GM18502 (cell line): ENCODE measurements at regions not wholly inside any gene's neighbourhood (a gene's known extent, or its start where the extent isn't known, plus 50 kb on each side); places are given as distances from the start of the nearest gene placed in this dataset.
"Not testable (repeated sequence)": the region's sequence is repeated elsewhere in the genome, so short reads cannot be mapped to it uniquely, and the experiment has no call there.

ENCODE experiments used
- ATAC-seq: cut with Tn5 transposase; IDR thresholded peaks from one replicate; pipeline ENCODE4 v1.9.1; 2021; ENCODE audit warnings: mild to moderate bottlenecking; ENCODE audit not compliant: unreplicated experiment, poor library complexity

DNA sequence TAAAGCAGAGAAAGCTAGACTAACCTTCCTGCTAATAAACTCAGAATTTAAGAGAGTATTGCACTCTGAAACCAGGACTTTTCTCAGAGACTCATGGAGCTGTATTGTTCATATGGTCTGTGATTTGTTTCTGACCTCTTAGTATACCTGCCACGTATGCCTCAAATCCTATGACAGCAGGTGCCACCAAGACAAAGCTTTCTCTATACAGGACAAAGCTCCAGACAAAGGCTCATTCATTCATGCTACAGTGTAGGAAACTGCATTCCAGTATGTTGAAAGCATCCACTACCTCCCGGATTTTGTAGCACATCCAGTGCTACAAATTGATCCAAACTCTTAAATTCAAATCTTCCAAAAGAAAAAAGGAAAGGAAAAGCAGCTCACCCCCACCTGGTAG is 178.3 kb downstream of the CHIC2 start:
- no peak for ATAC-seq

DNA sequence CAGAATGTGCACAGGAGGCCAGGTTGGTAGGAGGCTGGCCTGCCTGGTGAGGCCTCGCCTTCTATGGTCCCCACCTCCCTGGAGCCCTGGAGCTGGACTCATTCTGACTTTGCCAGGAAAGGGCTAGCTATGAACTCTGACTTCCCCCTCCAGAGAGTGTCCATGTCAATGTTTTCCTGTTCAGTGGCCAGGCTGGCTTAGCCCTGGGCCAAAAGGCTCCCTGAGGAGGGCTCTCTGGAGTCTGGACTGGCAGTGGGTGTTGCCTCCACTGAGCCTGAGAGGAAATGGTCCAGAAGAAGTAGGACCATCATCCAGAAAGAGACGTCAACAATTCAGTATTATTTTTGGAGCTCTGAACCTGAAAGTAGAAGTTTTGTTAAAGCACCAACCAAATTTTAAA is 178.7 kb downstream of the CHIC2 start:
- no peak for ATAC-seq

DNA sequence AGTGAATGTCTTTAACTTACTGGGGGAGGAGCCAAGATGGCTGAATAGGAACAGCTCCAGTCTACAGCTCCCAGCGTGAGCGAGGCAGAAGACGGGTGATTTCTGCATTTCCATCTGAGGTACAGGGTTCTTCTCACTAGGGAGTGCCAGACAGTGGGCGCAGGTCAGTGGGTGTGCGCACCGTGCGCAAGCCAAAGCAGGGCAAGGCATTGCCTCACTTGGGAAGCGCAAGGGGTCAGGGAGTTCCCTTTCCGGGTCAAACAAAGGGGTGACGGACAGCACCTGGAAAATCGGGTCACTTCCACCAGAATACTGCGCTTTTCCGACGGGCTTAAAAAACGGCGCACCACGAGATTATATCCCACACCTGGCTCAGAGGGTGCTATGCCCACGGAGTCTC is 187.3 kb downstream of the CHIC2 start:
- ATAC-seq: not testable (repeated sequence)

DNA sequence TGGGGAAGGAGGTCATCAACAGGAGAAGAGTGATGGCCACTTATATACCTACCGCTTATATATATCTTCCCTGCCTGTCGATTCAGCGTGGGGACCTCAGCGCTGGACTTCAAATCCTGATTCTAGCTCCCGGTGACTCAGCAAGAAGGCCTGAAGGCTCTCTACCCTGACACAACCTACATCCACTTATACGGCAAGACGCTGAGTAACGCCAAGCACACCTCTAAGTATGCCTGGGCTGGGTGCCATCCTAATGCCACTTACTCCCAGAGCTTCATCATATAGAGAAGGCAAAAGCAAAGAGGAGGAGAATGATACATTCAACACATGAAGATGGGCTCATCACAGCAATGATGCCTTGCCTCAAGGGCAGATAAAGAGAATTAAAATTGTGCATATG is 198.3 kb downstream of the CHIC2 start:
- no peak for ATAC-seq

DNA sequence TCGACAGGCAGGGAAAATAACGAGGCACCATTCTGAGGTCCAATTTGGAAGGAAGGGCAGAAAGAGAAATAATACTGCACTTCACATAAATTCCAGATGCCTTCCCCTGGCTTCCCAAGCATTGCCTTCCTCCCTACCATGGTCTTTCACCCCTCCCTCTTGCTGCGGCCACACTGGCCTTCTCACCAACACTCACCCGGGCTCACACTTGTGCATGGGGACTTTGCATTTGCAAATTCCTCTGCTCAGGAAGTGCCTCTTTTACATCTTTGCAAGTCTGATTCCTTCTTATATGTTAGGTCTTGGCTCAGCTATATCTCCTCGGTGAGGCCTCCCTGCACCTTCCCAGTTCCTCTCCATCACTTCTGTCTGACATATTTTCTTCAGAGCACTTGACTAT is 199.4 kb downstream of the CHIC2 start:
- ATAC-seq: no peak

DNA sequence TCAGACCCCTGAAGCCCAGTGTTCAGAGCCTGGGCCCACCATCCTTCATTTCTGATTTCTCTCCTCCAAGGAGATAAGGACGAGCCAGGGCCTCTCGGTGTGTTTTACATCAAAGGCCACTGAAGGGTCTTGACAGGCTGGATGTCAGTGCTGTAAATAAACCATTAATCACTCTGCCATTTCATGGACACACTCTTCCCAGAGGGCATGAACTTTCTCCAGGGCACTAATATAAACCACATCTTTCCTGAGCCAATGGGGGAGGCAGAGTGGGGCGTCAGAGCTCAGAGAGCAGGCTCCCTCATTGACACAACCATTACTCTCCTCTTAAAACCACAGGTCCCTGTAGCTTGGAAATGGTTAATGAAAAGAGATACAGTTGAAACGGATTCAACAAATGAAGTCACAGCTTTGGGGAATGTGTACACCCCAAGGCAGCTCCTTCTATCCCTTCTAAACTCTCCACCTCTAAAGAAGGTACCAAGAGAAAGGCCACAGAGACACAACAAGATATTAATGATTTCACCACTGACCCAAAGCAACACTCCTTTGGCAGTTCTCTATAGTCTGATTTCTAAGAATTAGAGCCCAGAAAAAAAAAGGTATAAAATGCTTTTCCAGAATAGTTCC is 200.6 kb downstream of the CHIC2 start:
- no peak for ATAC-seq

DNA sequence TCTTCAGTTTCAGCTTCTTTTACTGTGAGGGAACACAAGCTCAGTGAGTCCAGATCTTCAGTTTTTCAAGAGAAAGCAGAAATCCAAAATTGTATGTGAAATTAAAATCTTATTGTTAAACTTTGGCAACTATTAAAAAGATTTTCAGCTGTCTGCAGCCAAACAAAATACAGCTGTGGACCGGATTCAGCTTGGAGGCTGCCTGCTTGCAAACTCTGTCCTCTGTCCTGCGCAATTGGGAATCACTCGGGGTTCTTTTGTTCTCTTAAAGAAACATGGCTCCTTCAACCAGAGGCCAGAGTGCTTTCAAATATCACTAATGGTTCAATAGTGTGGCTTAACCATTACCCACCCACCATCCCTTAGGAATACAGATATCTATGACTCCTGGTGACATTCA is 201.2 kb downstream of the CHIC2 start:
- ATAC-seq: no peak

DNA sequence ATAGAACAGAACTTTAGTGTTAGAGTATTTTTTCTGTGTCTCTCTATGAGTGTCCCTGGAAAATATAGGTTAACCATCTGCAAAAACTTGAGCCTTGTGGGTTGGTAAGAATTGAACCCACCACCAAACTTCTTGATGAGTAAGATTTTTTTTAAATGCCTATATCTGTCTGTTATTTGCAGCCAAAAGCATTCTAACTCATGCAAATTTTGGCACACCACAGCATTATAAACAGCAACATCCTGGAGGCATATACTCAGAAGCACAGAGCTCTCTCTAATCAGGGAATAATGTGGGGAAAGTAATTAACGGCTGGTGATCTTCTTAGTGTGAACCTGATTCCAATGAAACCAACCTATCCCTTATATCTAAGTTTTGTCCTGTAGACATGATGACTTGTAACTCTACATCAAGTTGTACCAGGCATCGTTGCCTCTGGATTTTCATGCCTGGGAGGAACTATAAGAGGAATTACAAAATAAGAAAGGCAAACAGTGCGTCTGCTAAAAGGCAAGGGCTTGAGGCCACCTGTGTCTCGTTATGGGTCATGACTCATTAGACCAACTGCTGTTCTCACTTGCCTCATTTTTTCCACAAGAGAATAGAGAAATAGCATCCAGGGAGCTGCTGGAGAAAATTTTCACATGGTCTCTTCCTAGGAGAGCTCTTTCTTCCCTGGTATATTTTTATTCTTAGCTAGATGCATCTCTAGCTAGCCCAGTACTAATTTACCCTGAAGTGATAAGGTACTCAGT is 202.4 kb downstream of the CHIC2 start:
- no peak for ATAC-seq

DNA sequence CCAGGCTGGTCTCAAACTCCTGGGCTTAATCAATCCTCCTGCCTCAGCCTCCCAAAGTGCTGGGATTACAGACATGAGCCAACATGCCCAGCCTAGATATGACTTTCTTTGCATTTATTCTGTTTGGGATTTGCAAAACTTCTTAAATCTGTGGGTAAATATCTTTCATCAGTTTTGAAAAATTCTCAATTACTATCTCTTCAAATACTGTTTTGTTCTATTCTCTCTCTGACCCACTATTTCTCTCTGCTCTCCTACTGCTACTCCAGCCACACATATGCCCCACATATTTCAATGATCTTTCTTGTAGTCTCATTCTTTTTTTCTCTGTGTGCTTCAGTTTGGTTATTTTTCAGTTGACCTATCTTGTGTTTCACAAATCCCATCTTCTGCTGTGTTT is 205.1 kb downstream of the CHIC2 start:
- ATAC-seq: no peak

DNA sequence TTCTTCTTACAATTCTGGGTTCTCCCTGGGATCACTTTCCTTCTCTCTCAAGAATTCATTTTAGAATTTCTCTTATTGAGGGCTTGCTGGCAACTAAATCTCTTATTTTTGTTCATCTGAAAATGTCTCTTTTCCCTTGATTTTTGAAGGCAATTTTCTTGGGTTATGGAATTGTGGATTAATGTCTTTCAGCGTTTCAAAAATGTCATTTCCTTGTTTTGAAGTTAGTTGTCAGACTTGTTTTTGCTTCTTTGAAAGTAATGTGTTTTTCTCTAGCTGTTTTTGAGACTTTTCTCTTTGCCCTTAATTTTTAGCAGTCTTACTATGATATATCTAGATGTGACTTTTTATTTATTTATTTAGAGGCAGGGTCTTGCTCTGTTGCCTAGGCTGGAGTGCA is 205.7 kb downstream of the CHIC2 start:
- no peak for ATAC-seq

DNA sequence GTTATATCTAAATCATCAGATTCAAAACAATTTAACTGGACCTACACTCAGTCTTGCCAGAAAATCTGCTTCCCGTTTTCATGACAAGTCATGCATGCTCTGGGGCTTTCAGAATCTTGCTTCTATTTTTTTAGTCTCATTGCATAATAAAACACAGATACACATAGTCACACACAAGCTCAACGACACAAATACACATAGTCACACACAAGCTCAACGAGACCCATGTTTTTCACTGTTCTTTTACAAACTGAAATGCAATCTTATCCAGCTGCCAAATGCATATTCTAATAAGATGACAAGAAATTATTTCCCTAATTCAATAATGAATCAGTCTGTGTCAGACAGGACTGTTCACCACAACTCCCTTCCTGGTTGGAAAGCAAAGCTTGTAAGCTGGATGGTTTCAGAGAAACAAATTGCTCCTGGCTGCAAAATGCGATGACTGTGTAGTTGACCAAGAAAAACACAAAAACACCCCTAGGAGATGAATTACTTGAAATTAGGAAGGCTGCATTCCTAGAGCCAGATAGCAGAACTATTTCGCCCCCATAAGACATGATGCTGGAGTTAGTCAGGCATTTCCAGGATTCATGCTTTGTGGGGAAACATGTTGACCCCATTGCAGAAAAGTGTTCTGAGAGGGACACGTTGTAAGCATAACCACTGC is 208.7 kb downstream of the CHIC2 start:
- ATAC-seq: no peak

DNA sequence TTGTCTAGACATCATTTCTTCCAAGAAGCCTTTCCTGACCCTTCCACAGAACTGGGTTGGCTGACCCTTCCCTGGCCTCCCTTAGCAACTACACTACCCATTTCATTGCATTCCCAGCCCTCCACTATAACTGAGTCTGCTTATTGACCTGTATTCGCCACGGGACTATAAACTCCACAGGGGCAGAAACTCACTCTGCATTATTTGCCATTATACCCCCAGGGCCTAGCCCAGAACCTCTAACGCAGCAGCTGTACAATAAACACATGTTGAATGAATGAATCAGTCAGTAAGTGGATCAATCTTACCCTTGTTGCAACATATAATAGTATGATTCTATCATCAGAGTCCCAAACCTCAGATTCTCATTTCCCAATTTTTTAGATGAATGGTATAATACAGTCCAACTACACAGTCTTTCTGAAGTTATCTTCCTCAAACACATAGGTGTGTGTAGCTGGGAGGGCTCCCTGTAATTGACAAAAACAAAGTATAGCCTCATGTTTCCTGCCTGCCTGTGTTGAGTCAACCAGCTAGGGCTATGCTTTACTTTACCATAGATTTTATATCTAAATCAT is 209.3 kb downstream of the CHIC2 start:
- no peak for ATAC-seq

DNA sequence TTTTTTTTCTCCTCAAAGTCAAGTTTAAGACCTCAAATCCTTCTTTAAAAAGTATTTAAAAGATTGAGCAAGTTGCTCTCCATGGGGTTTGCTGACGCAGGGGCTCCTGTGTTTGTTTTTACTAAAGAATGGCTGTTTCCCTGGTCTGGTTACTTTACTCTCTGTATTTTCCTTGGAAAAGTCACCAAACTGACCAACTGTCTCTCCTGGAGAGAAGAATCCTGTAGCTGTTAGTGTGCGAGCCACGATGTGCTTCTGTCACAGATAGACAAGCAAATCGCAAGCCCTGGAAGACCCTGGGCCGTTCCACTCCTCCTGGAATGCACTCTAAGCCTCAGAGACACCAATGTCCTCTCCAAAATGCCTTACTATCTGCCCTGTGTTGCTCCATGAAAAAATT is 212.1 kb downstream of the CHIC2 start:
- ATAC-seq: no peak

DNA sequence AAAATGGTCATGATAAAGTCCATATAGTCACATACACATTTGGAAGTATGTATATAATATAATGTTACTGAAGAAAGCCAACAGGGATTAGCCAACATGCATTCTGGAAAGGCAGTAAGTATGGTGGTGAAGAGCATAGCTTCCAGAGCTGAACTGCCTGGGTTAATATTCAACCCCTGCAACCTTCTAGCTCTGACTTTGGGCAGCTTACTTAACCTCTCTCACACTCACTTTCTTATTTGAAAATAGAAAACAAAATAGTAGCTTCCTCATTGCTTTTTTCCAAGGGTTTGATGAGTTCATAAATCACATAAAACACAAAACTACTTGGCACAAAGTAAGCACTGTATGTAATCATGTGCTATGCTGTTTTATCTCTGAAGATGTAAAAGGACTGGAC is 216.4 kb downstream of the CHIC2 start:
- ATAC-seq: no peak

DNA sequence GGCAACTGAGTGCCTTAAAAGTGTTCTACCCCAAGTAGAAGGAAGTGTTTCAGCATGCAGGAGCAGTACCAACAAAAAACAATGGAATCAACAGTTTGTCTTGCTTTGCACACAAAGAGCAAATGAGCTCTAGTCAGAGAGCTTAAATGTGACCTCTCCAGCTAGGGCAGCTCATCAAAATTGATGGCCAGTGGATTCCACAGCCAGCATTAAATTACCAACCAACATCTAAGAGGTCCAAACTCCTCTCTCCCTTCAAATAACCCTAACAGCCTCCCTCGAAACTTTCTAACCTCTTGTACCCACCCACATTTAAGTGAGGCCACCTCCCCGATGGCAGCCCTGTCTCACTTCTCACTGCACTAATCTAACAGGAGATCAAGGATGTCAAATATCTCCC is 219.9 kb downstream of the CHIC2 start:
- no peak for ATAC-seq

DNA sequence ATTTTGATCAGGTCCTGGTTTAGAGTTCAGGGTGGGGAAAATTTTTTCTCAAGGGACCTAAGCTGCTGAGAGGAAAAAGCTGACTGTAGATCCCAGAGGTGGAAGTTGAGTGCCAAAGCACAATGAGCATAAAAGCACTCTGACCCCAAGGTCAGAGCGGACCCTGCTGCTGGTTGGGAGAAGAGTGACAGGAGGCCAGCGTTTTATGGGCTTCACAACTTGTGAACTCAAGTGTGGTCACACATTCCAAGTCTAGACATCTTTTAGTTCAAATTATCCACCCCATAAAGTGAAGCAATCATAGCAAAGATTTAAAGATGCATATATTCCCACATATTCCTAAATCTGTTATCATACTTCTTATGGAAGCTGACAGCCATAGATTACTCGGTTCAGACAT is 220.3 kb downstream of the CHIC2 start:
- ATAC-seq: no peak

DNA sequence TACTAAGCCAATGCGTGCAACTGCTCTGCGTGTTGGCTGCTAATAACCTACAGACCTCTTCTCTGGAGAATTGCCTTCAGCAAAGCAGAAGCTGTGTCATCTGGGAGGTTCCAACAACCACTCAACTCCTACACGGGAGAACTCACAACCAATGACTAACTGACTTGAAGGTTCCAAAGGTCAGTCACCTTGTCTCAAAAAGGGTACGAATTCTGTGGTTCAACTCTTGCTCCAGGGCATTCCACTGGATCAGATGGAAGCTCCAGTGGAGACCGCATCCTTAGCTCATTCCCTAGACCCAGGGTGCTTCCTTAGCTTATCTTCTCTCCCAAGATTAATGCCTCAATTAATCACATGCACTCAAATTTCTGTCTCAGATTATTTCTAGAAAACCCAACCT is 222.7 kb downstream of the CHIC2 start:
- ATAC-seq: no peak

DNA sequence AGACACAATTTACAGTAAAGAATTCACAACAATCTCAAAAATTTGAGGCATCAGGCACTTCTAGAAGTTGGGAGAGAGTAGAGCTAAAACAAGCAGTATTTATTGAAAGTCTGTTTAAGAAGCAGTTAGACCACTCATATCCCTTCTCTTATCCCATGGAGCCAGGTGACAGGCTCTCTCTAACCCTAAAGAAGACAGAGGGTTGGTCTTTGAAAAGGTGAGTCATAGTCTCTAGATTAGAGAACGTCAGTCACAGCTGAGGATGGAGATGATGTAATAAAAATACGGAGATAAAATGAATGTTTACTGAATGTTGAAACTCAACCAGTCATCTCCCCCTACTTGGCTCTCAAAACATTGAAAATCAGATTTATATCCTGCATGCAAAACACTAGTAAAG is 223.8 kb downstream of the CHIC2 start:
- ATAC-seq: no peak

DNA sequence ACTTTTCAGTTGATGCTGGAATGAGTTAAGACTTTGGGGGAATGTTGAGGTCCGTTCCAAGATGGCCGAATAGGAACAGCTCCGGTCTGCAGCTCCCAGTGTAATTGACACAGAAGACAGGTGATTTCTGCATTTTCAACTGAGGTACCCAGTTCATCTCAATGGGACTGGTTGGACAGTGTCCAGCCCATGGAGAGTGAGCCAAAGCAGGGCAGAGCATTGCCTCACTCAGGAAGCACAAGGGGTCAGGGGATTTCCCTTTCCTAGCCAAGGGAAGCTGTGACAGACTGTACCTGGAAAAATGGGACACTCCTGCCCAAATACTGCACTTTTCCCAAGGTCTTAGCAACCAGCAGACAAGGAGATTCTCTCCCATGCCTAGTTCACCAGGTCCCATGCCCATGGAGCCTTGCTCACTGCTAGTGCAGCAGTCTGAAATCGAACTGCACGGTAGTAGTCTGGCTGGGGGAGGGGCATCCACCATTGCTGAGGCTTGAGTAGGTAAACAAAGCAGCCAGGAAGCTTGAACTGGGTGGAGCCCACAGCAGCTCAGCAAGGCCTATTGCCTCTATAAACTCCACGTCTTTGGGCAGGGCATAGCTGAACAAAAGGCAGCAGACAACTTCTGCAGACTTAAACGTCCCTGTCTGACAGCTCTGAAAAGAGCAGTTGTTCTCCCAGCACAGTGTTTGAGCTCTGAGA is 231.0 kb downstream of the CHIC2 start:
- not testable (repeated sequence) for ATAC-seq

DNA sequence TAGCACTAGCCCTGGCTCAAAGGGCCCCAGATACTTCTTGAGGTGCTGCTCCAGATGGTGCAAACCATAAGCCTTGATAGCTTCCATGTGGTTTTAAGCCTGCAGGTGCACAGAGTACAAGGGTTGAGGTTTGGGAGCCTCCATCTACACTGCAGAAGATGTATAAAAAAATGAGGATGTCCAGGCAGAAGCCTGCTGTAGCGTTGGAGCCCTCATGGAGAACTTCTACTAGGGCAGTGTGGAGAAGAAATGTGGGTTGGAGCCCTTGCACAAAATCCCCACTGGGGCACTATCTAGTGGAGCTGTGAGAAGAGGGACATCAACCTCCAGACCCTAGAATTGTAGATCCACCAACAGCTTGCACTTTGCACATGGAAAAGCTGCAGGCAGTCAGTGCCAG is 231.9 kb downstream of the CHIC2 start:
- ATAC-seq: no peak

DNA sequence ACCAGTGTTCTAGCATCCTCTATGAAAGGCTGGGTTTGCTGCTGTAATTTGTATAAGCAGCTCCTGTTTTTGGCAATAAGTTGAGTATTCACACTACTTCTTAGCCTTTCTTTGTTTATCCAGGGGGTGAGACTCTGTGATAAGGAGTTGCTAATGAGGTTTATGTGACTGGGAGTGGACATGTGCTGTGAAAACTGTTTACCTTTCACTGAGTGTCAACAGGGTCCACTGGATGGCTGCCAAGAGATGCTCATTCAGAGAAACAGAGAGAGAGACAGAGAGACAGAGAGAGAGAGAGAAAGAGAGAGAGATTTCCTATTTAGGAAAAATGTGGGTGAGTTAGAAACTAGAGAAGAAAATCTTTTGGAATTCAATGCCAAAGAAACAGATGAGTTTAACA is 233.9 kb downstream of the CHIC2 start:
- no peak for ATAC-seq
